ENCODE measurements at regions not wholly inside any gene's neighbourhood (a gene's known extent, or its start where the extent isn't known, plus 50 kb on each side); places are given as distances from the start of the nearest gene placed in this dataset.

DNA sequence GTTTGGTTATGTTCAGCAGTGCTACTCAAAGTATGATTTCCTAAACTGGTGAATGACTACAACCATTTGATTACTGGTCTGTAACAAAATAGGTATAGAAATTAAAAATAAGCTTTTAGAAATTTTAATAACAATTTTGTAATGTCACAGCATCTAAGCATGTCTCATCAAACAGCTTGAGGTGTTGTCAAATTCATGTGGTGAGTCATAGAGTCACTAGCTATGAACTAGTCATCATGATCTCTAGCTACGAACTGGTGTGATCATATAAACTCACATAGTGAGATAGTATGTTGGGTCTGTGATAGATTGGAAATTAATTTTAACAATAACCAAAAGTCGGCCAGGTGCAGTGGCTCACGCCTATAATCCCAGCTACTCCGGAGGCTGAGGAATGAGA is 213.9 kb upstream of the RBMS3 start:
- H3K9ac ChIP-seq (ENCODE audit: low read length) = no peak overlapping the region
- no peaks in the 10 kb centered on the region for H3K79me2 ChIP-seq (ENCODE audit: insufficient read depth, low read length)
- no peak overlapping the region for H2AFZ ChIP-seq (ENCODE audit: low read depth, low read length, poor library complexity, severe bottlenecking)
- ChIA-PET POLR2A (no interaction called here), CTCF (no interaction called here), RAD21 (ENCODE audit: low non-redundant PET in 1 of 2, low total read pairs in 2 of 2, uncharacterized antibody in 2 of 2, unreplicated experiment in 2 of 2) (no interaction called here)
- ATAC-seq = no peak
- H3K27ac ChIP-seq (ENCODE audit: low read depth, low read length) = no peak overlapping the region
- H3K4me2 ChIP-seq (ENCODE audit: low read length) = no peak overlapping the region
- no peak overlapping the region for H3K4me3 ChIP-seq (replicated peaks in 1 of 2; ENCODE audit: low read depth in 1 of 2, low read length in 2 of 2)
- no peak for TF ChIP-seq ZNF274 (IDR thresholded peaks at IDR 0.05; ENCODE audit: low read depth, low read length)
- no peak for TF ChIP-seq CEBPB (IDR thresholded peaks at IDR 0.05; ENCODE audit: low read depth)
- TF ChIP-seq, protein P1, sequence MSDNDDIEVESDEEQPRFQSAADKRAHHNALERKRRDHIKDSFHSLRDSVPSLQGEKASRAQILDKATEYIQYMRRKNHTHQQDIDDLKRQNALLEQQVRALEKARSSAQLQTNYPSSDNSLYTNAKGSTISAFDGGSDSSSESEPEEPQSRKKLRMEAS (IDR thresholded peaks at IDR 0.05) = no peak
- no peak for TF ChIP-seq POLR2AphosphoS5 (IDR thresholded peaks at IDR 0.05; ENCODE audit: low read depth, low read length)
- TF ChIP-seq ELF1 (IDR thresholded peaks at IDR 0.05; ENCODE audit: borderline replicate concordance, low read depth) = no peak
- TF ChIP-seq RAD21 (IDR thresholded peaks at IDR 0.05; ENCODE audit: low read depth) = no peak
- TF ChIP-seq SRF (IDR thresholded peaks at IDR 0.05; ENCODE audit: low read depth) = no peak
- TF ChIP-seq, protein P2, sequence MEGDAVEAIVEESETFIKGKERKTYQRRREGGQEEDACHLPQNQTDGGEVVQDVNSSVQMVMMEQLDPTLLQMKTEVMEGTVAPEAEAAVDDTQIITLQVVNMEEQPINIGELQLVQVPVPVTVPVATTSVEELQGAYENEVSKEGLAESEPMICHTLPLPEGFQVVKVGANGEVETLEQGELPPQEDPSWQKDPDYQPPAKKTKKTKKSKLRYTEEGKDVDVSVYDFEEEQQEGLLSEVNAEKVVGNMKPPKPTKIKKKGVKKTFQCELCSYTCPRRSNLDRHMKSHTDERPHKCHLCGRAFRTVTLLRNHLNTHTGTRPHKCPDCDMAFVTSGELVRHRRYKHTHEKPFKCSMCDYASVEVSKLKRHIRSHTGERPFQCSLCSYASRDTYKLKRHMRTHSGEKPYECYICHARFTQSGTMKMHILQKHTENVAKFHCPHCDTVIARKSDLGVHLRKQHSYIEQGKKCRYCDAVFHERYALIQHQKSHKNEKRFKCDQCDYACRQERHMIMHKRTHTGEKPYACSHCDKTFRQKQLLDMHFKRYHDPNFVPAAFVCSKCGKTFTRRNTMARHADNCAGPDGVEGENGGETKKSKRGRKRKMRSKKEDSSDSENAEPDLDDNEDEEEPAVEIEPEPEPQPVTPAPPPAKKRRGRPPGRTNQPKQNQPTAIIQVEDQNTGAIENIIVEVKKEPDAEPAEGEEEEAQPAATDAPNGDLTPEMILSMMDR (IDR thresholded peaks at IDR 0.05 in 2 of 3, conservative IDR thresholded peaks at IDR 0.05 in 1 of 3; ENCODE audit: borderline replicate concordance in 1 of 3, insufficient read depth in 1 of 3, low read depth in 2 of 3, low read length in 2 of 3) = no peak
- no peak for TF ChIP-seq YY1 (IDR thresholded peaks at IDR 0.05; ENCODE audit: extremely low read depth, insufficient replicate concordance, low read depth, low read length)
- TF ChIP-seq EZH2phosphoT487 (IDR thresholded peaks at IDR 0.05; ENCODE audit: borderline replicate concordance) = no peak
- TF ChIP-seq EZH2 (IDR thresholded peaks at IDR 0.05) = no peak
- TF ChIP-seq CBX3 (IDR thresholded peaks at IDR 0.05; ENCODE audit: low read depth) = no peak
- TF ChIP-seq FOSL1 (IDR thresholded peaks at IDR 0.05; ENCODE audit: low read depth) = no peak
- TF ChIP-seq, protein P3, sequence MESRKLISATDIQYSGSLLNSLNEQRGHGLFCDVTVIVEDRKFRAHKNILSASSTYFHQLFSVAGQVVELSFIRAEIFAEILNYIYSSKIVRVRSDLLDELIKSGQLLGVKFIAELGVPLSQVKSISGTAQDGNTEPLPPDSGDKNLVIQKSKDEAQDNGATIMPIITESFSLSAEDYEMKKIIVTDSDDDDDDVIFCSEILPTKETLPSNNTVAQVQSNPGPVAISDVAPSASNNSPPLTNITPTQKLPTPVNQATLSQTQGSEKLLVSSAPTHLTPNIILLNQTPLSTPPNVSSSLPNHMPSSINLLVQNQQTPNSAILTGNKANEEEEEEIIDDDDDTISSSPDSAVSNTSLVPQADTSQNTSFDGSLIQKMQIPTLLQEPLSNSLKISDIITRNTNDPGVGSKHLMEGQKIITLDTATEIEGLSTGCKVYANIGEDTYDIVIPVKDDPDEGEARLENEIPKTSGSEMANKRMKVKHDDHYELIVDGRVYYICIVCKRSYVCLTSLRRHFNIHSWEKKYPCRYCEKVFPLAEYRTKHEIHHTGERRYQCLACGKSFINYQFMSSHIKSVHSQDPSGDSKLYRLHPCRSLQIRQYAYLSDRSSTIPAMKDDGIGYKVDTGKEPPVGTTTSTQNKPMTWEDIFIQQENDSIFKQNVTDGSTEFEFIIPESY (IDR thresholded peaks at IDR 0.05; ENCODE audit: extremely low read depth, insufficient replicate concordance, low read length) = no peak
- TF ChIP-seq JUND (IDR thresholded peaks at IDR 0.05) = no peak
- no peak for TF ChIP-seq ZFX (IDR thresholded peaks at IDR 0.05)
- no peaks in the 10 kb centered on the region for H3K9me2 ChIP-seq (ENCODE audit: insufficient read depth)
- BruUV-seq (replicated peaks) = no TSS peak
- H3K9me3 ChIP-seq (ENCODE audit: control insufficient read depth in 1 of 2, insufficient read depth in 1 of 2, low read depth in 1 of 2, low read length in 2 of 2) = no peaks in the 10 kb centered on the region
- H3K4me1 ChIP-seq (ENCODE audit: control insufficient read depth in 1 of 2, insufficient read depth in 2 of 2, low read length in 2 of 2) = no peaks in the 10 kb centered on the region
- intact Hi-C loops (cut with micrococcal nuclease) = no loop called here
- DNase-seq (ENCODE audit: low read depth, low spot score) = no peak
- H3K36me3 ChIP-seq (ENCODE audit: control insufficient read depth in 1 of 2, insufficient read depth in 2 of 2, low read length in 2 of 2) = no peaks in the 10 kb centered on the region
- H4K20me1 ChIP-seq (ENCODE audit: insufficient read depth) = no peaks in the 10 kb centered on the region
- no peaks in the 10 kb centered on the region for H3K27me3 ChIP-seq (ENCODE audit: insufficient read depth, low read length)

Measured in HCT116 (cell line).